Left lung (tissue), 4 donors: ENCODE measurements at regions not wholly inside any gene's neighbourhood (a gene's known extent, or its start where the extent isn't known, plus 50 kb on each side); places are given as distances from the start of the nearest gene placed in this dataset.

Source experiments
- ATAC-seq: fragments of 200-7000 bp; cut with Tn5 transposase; one replicate; pipeline ENCODE4 v1.9.1; 2020; ENCODE audit warnings: moderate library complexity
- DNase-seq, 4 donors: peaks; one replicate each; pipeline ENCODE4 v3.0.0-alpha.2; 2013 to 2020
- H3K27ac ChIP-seq, 2 donors: fragments of 200-600 bp; sonication (generic) in 1 of 2; one replicate each; pipeline versions ENCODE4 v1.5.0 to v1.8.0; 2020 to 2021
- H3K27me3 ChIP-seq, 2 donors: fragments of 200-600 bp; sonication (generic) in 1 of 2; one replicate each; pipeline versions ENCODE4 v1.5.0 to v1.8.0; 2020 to 2021
- H3K36me3 ChIP-seq, 2 donors: fragments of 200-600 bp; sonication (generic) in 1 of 2; one replicate each; pipeline versions ENCODE4 v1.5.0 to v1.8.0; 2020 to 2021
- H3K4me1 ChIP-seq, 2 donors: fragments of 200-600 bp; one replicate each; pipeline ENCODE4 v1.8.0; 2021
- H3K4me3 ChIP-seq, 2 donors: fragments of 200-600 bp; sonication (generic) in 1 of 2; one replicate each; pipeline versions ENCODE4 v1.5.0 to v1.8.0; 2020 to 2021; ENCODE audit warnings: mild to moderate bottlenecking in 1 of 2
- H3K9me3 ChIP-seq, 2 donors: fragments of 200-600 bp; sonication (generic) in 1 of 2; one replicate each; pipeline versions ENCODE4 v1.5.0 to v1.8.0; 2020 to 2021
- intact Hi-C, 2 donors: fragments of 100-400 bp; cut with DNase I; formaldehyde crosslinking; loops; one replicate each; pipeline versions ENCODE4 v1.11.2 to v1.14.2; 2022
- TF ChIP-seq, protein P1 (sequence below), 2 donors: fragments of 200-600 bp; sonication (generic) in 1 of 2; IDR thresholded peaks; one replicate each; pipeline versions ENCODE4 v1.5.0 to v1.8.0; 2021; ENCODE audit warnings: antibody characterized with exemption in 2 of 2
- donor health status: DM: no; HTN: yes; CAD: no.
- donor health status: DM: no; HTN: no; CAD: no.

DNA sequence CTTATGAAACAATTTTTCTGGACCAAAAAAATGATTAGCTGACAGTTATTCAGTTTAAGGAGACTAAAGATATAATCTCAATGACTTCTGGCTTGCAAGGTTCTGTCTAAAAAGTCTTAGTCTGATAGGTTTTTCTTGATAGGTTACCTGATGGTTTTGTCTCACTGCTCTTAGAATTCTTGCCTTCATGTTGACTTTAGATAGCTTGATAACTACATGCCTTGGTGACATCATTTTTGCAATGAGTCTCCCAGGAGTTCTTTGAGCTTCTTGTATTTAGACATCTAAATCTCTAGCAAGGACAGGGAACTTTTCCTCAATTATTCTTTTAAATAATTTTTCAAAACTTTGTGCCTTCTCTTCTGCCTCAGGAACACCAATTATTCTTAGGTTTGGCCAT, 1965.3 kb downstream of the ARAP2 start:
- ATAC-seq: no peak
- TF ChIP-seq, protein P1, sequence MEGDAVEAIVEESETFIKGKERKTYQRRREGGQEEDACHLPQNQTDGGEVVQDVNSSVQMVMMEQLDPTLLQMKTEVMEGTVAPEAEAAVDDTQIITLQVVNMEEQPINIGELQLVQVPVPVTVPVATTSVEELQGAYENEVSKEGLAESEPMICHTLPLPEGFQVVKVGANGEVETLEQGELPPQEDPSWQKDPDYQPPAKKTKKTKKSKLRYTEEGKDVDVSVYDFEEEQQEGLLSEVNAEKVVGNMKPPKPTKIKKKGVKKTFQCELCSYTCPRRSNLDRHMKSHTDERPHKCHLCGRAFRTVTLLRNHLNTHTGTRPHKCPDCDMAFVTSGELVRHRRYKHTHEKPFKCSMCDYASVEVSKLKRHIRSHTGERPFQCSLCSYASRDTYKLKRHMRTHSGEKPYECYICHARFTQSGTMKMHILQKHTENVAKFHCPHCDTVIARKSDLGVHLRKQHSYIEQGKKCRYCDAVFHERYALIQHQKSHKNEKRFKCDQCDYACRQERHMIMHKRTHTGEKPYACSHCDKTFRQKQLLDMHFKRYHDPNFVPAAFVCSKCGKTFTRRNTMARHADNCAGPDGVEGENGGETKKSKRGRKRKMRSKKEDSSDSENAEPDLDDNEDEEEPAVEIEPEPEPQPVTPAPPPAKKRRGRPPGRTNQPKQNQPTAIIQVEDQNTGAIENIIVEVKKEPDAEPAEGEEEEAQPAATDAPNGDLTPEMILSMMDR (IDR thresholded peaks at IDR 0.05): no peak
- H3K27me3 ChIP-seq: no peaks in the 10 kb centered on the region
- H3K36me3 ChIP-seq: no peaks in the 10 kb centered on the region
- no peak overlapping the region for H3K4me3 ChIP-seq
- no peak for DNase-seq
- no peak overlapping the region for H3K27ac ChIP-seq
- no peaks in the 10 kb centered on the region for H3K9me3 ChIP-seq
- H3K4me1 ChIP-seq: no peaks in the 10 kb centered on the region
- intact Hi-C loops: no loop called here

DNA sequence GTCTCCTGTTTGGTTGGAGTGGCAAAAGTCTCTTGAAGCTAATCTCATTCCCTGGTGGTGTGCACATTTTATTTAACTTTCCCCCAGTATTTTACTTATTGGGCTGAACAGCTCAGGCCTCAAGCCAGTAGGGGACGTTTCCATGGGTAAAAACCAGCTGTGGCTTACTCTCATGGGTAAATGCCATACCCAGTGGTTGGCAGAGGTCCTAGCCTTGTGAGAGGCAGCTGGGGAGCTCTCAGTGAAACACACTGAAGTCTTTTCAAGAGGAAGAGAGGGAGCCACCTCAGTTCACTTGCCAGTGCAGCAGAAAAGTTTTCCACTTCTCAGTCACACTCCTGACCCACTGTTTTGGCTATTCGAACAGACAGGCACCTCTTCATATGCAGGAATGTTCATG, 1964.2 kb downstream of the ARAP2 start:
- Histone ChIP-seq H3K4me3 (no peak overlapping the region), H3K27me3 (no peaks in the 10 kb centered on the region), H3K4me1 (no peaks in the 10 kb centered on the region), H3K9me3 (no peaks in the 10 kb centered on the region), H3K27ac (no peak overlapping the region), H3K36me3 (no peaks in the 10 kb centered on the region)
- TF ChIP-seq, protein P1 (IDR thresholded peaks at IDR 0.05): no peak
- intact Hi-C loops: no loop called here
- no peak for DNase-seq
- no peak for ATAC-seq

DNA sequence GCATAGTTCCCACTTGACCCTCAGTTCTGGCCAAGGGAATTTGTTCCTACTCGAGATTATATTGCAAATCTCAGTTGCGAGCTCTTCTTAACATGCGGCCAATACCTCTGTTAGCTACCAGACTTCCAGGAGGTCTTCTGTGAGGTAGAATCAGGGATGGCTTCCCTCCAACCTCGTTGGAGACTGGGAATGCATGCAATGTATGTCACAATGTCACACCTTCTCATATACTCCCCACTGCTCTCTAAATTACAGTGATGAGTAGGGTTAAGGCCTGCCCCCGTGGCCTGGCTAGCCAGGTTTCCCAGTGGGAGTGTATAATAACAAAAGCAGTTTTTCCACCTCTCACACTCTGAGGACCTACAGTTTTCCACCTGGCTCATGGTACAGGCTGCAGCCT, 1962.5 kb downstream of the ARAP2 start:
- Histone ChIP-seq H3K36me3 (no peaks in the 10 kb centered on the region), H3K4me1 (no peaks in the 10 kb centered on the region), H3K27ac (no peak overlapping the region), H3K4me3 (no peak overlapping the region), H3K27me3 (no peaks in the 10 kb centered on the region), H3K9me3 (no peaks in the 10 kb centered on the region)
- intact Hi-C loops: no loop called here
- ATAC-seq (no peak), DNase-seq (no peak)
- TF ChIP-seq, protein P1 (IDR thresholded peaks at IDR 0.05): no peak

DNA sequence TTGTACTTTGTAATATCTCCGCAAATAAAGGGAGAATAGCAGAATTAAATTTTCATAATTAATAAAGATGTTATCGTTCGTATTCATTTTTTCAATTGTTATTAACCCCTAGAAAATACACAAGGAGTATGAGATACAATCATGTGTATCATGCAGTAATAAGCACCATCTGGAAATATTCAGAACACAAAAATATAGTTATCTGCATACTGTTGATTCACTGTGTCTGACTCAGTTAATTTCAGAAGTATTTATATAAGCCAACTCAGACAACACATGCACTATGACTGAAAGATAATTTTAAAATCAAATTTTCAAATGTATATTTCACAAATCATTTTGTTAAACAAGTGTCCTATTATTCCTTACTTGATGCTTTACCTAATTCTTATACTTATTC, 1954.8 kb downstream of the ARAP2 start:
- H3K4me1 ChIP-seq: no peaks in the 10 kb centered on the region
- H3K9me3 ChIP-seq: no peaks in the 10 kb centered on the region
- DNase-seq: no peak
- H3K27ac ChIP-seq: no peak overlapping the region
- no peak overlapping the region for H3K4me3 ChIP-seq
- H3K36me3 ChIP-seq: no peaks in the 10 kb centered on the region
- TF ChIP-seq, protein P1 (IDR thresholded peaks at IDR 0.05): no peak
- no peaks in the 10 kb centered on the region for H3K27me3 ChIP-seq
- no peak for ATAC-seq
- intact Hi-C loops: no loop called here

DNA sequence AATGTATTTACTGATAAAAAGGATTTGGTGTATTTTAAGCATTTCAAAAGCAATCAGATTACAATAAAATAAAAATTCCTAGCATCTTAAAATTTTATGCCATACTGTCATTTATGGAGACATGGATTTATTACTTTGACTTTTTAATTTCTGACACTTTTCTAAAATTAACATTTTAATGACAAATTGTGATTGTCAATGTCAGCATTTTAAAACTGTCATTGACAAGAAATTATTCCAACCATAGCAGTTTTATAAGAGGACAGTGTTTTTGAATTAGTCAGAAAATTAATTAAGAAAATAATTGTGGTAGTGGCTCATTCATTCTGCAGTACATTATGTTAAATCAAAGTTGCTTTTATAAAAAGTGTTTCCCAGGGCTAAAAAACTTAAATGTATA, 1954.4 kb downstream of the ARAP2 start:
- ATAC-seq (no peak), DNase-seq (no peak)
- H3K36me3 ChIP-seq: no peaks in the 10 kb centered on the region
- no peak overlapping the region for H3K4me3 ChIP-seq
- no peaks in the 10 kb centered on the region for H3K4me1 ChIP-seq
- no peaks in the 10 kb centered on the region for H3K27me3 ChIP-seq
- TF ChIP-seq, protein P1 (IDR thresholded peaks at IDR 0.05): no peak
- intact Hi-C loops: no loop called here
- H3K27ac ChIP-seq: no peak overlapping the region
- H3K9me3 ChIP-seq: no peaks in the 10 kb centered on the region
